ENCODE measurements at regions not wholly inside any gene's neighbourhood (a gene's known extent, or its start where the extent isn't known, plus 50 kb on each side); places are given as distances from the start of the nearest gene placed in this dataset.
"Not testable (repeated sequence)": the region's sequence is repeated elsewhere in the genome, so short reads cannot be mapped to it uniquely, and the experiment has no call there.

- intact Hi-C loops (cut with DNase I; ENCODE audit: low total_unique reads); H3K36me3 ChIP-seq; H3K4me3 ChIP-seq; H3K4me1 ChIP-seq; H3K9me3 ChIP-seq; H3K27me3 ChIP-seq; DNase-seq; H3K27ac ChIP-seq: not testable (repeated sequence)
- 82 to 97% (median 87%) methylated on average over 1 of the region's 1 CpG for WGBS, 5 donors
Observed at GRCh38 chr7:26424319-26424718, 132.7 kb downstream of the SNX10 start.

GRCh38 chr7:26425655-26426054, 134.0 kb downstream of the SNX10 start:
- no peaks in the 10 kb centered on the region for H3K9me3 ChIP-seq
- no peaks in the 10 kb centered on the region for H3K36me3 ChIP-seq
- TF ChIP-seq POLR2A (IDR thresholded peaks at IDR 0.05), result no peak
- no peak for TF ChIP-seq CTCF (IDR thresholded peaks at IDR 0.05)
- no peak for TF ChIP-seq EP300 (IDR thresholded peaks at IDR 0.05)
- no peak for TF ChIP-seq POLR2AphosphoS5 (IDR thresholded peaks at IDR 0.05)
- H3K27ac ChIP-seq, result no peak overlapping the region
- WGBS, 5 donors, result 69 to 90% (median 78%) methylated on average over 1 of the region's 1 CpG
- H3K4me1 ChIP-seq, result no peaks in the 10 kb centered on the region
- intact Hi-C loops (cut with DNase I; ENCODE audit: low total_unique reads), result no loop called here
- H3K4me3 ChIP-seq, result no peak overlapping the region
- H3K27me3 ChIP-seq, result no peaks in the 10 kb centered on the region
- DNase-seq, result no peak

GRCh38 chr7:26426096-26426495, 134.4 kb downstream of the SNX10 start:
- Histone ChIP-seq H3K9me3 (no peaks in the 10 kb centered on the region), H3K27me3 (no peaks in the 10 kb centered on the region), H3K4me1 (no peaks in the 10 kb centered on the region), H3K4me3 (no peak overlapping the region), H3K27ac (no peak overlapping the region), H3K36me3 (no peaks in the 10 kb centered on the region)
- WGBS, 5 donors, result 58 to 73% (median 71%) methylated on average over 5 of the region's 5 CpGs
- TF ChIP-seq CTCF (IDR thresholded peaks at IDR 0.05) (no peak), EP300 (IDR thresholded peaks at IDR 0.05) (no peak), POLR2A (IDR thresholded peaks at IDR 0.05) (no peak), POLR2AphosphoS5 (IDR thresholded peaks at IDR 0.05) (no peak)
- no peak for DNase-seq
- intact Hi-C loops (cut with DNase I; ENCODE audit: low total_unique reads), result no loop called here

- no peaks in the 10 kb centered on the region for H3K9me3 ChIP-seq
- H3K4me3 ChIP-seq, result no peak overlapping the region
- no peak overlapping the region for H3K27ac ChIP-seq
- no peaks in the 10 kb centered on the region for H3K27me3 ChIP-seq
- no peaks in the 10 kb centered on the region for H3K36me3 ChIP-seq
- H3K4me1 ChIP-seq, result no peaks in the 10 kb centered on the region
- no peak for DNase-seq
- no peak for TF ChIP-seq POLR2AphosphoS5 (IDR thresholded peaks at IDR 0.05)
- no peak for TF ChIP-seq EP300 (IDR thresholded peaks at IDR 0.05)
- TF ChIP-seq POLR2A (IDR thresholded peaks at IDR 0.05), result no peak
- TF ChIP-seq CTCF (IDR thresholded peaks at IDR 0.05), result no peak
- WGBS, 5 donors, result 65 to 85% (median 76%) methylated on average over 3 of the region's 3 CpGs
- intact Hi-C loops (cut with DNase I; ENCODE audit: low total_unique reads), result no loop called here
Observed at GRCh38 chr7:26428571-26428970, 136.9 kb downstream of the SNX10 start.

- WGBS, 5 donors, result 66 to 82% (median 81%) methylated on average over 5 of the region's 5 CpGs
- Histone ChIP-seq H3K27me3 (no peaks in the 10 kb centered on the region), H3K27ac (no peak overlapping the region), H3K4me3 (no peak overlapping the region), H3K9me3 (no peaks in the 10 kb centered on the region), H3K4me1 (no peaks in the 10 kb centered on the region), H3K36me3 (no peaks in the 10 kb centered on the region)
- no peak for DNase-seq
- intact Hi-C loops (cut with DNase I; ENCODE audit: low total_unique reads), result no loop called here
- TF ChIP-seq CTCF (IDR thresholded peaks at IDR 0.05) (no peak), EP300 (IDR thresholded peaks at IDR 0.05) (no peak), POLR2A (IDR thresholded peaks at IDR 0.05) (no peak), POLR2AphosphoS5 (IDR thresholded peaks at IDR 0.05) (no peak)
Observed at GRCh38 chr7:26429168-26429567, 137.5 kb downstream of the SNX10 start.

Measured in stomach (tissue), 8 donors.